ENCODE measurements at regions not wholly inside any gene's neighbourhood (a gene's known extent, or its start where the extent isn't known, plus 50 kb on each side); places are given as distances from the start of the nearest gene placed in this dataset.

DNA sequence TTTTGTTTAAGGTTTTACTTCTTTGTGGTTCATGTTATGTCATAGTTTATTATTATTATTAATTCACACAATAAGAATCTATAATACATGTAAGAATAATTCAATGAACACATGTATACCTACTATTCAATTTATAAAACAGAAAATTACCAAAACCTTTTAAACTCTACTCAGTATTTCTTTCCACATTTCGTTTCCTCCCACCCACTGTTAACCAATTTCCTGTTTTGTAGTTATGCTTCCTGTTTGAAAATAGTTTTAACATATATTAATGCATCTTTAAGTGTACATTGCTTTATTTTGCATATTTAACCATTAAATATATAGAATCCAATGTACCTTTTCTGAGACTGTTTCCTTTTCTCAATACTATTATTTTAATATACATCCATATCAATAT, 397.9 kb upstream of the SPTLC3 start:
- no peak for DNase-seq (ENCODE audit: low read depth in 1 of 2, low spot score in 2 of 2)
- no peak overlapping the region for H3K27ac ChIP-seq (ENCODE audit: low read depth, low read length)
- H3K27me3 ChIP-seq (replicated peaks in 1 of 4; ENCODE audit: control insufficient read depth in 3 of 4, extremely low read depth in 1 of 4, insufficient read depth in 3 of 4, low read length in 3 of 4): no peaks in the 10 kb centered on the region
- no peak overlapping the region for H3K9ac ChIP-seq (replicated peaks in 1 of 4; ENCODE audit: extremely low read depth in 1 of 4, low read depth in 3 of 4, low read length in 3 of 4)
- H3K36me3 ChIP-seq (ENCODE audit: control insufficient read depth in 2 of 4, insufficient read depth in 4 of 4, low read length in 3 of 4): no peaks in the 10 kb centered on the region
- H2AK5ac ChIP-seq (ENCODE audit: low read depth, low read length): no peak overlapping the region
- ChIA-PET POLR2A (ENCODE audit: partially characterized antibody) (no interaction called here), CTCF (ENCODE audit: partially characterized antibody) (no interaction called here)
- no peak overlapping the region for H3K4ac ChIP-seq (replicated peaks; ENCODE audit: insufficient read length, low read depth, low read length)
- no peak overlapping the region for H2BK20ac ChIP-seq (ENCODE audit: low read length)
- no peaks in the 10 kb centered on the region for H3K79me2 ChIP-seq (ENCODE audit: control insufficient read depth in 1 of 2, insufficient read depth in 2 of 2, low read length in 2 of 2)
- H4K91ac ChIP-seq (replicated peaks; ENCODE audit: insufficient read length, low read length): no peak overlapping the region
- H4K5ac ChIP-seq (ENCODE audit: insufficient read length, low read depth, low read length): no peak overlapping the region
- H4K20me1 ChIP-seq (replicated peaks in 1 of 2; ENCODE audit: control insufficient read depth in 1 of 2, insufficient read depth in 2 of 2, low read length in 2 of 2): no peaks in the 10 kb centered on the region
- no peak overlapping the region for H3K18ac ChIP-seq (ENCODE audit: extremely low read depth, low read length)
- no peaks in the 10 kb centered on the region for H3K4me1 ChIP-seq (replicated peaks in 1 of 4; ENCODE audit: control insufficient read depth in 3 of 4, insufficient read depth in 4 of 4, low read length in 3 of 4)
- no peak overlapping the region for H2BK15ac ChIP-seq (ENCODE audit: low read length)
- H3K14ac ChIP-seq (ENCODE audit: insufficient read length): no peak overlapping the region
- FAIRE-seq: no peak
- no peak overlapping the region for H3K4me3 ChIP-seq (ENCODE audit: extremely low read depth in 1 of 4, insufficient read depth in 2 of 4, low read depth in 3 of 4, low read length in 4 of 4)
- H3K23me2 ChIP-seq (ENCODE audit: low read depth, low read length): no peaks in the 10 kb centered on the region
- WGBS, 2 experiments (ENCODE audit: extremely low coverage in 1 of 2, insufficient coverage in 1 of 2, insufficient read length in 1 of 2, insufficient replicate concordance in 2 of 2, low coverage in 1 of 2, low lambda C conversion rate in 2 of 2, missing lambda C conversion rate in 1 of 2): 89 to 100% methylated on average over 1 of the region's 1 CpG
- no peak overlapping the region for H3K4me2 ChIP-seq (ENCODE audit: insufficient read depth in 1 of 2, low read depth in 2 of 2, low read length in 2 of 2)
- no peaks in the 10 kb centered on the region for H3K79me1 ChIP-seq (ENCODE audit: low read depth, low read length)
- H2AFZ ChIP-seq (ENCODE audit: low read length): no peak overlapping the region
- no peak overlapping the region for H3K56ac ChIP-seq (replicated peaks; ENCODE audit: insufficient read length, low read depth, low read length)
- H2BK120ac ChIP-seq (replicated peaks; ENCODE audit: low read depth, low read length): no peak overlapping the region
- no peak overlapping the region for H3K23ac ChIP-seq (ENCODE audit: insufficient read length)
- H2BK12ac ChIP-seq (ENCODE audit: low read depth, low read length): no peak overlapping the region
- H2BK5ac ChIP-seq (ENCODE audit: low read depth, low read length): no peak overlapping the region
- no peak overlapping the region for H4K8ac ChIP-seq (ENCODE audit: extremely low read depth, insufficient read depth, low read length)
- no peaks in the 10 kb centered on the region for H3K9me3 ChIP-seq (ENCODE audit: insufficient read depth in 2 of 2, low read depth in 1 of 2, low read length in 1 of 2)
- TF ChIP-seq SP2 (IDR thresholded peaks at IDR 0.05; ENCODE audit: low read length) (no peak), EP300 (IDR thresholded peaks at IDR 0.05; ENCODE audit: borderline replicate concordance in 1 of 2, low read depth in 2 of 2, low read length in 2 of 2) (no peak), SIX5 (IDR thresholded peaks at IDR 0.05; ENCODE audit: low read depth, low read length) (no peak), KDM5A (IDR thresholded peaks at IDR 0.05; ENCODE audit: low read length) (no peak), ZNF274 (IDR thresholded peaks at IDR 0.05; ENCODE audit: borderline replicate concordance, extremely low read depth, low read length) (no peak), CEBPB (IDR thresholded peaks at IDR 0.05; ENCODE audit: low read depth, low read length) (no peak), TAF7 (optimal IDR thresholded peaks at IDR 0.05; ENCODE audit: borderline replicate concordance, low read depth, low read length) (no peak), RXRA (IDR thresholded peaks at IDR 0.05; ENCODE audit: insufficient read depth, low read depth, low read length) (no peak), PHF8 (conservative IDR thresholded peaks at IDR 0.05; ENCODE audit: low read depth, low read length) (no peak), POLR2A (IDR thresholded peaks at IDR 0.05; ENCODE audit: control extremely low read depth in 1 of 2, low read depth in 2 of 2, low read length in 2 of 2) (no peak), EZH2 (IDR thresholded peaks at IDR 0.05; ENCODE audit: low read depth, low read length, severe bottlenecking) (no peak), KDM4A (IDR thresholded peaks at IDR 0.05; ENCODE audit: low read depth, low read length, severe bottlenecking) (no peak), POU5F1 (IDR thresholded peaks at IDR 0.05; ENCODE audit: low read depth, low read length) (no peak)
- TF ChIP-seq, protein P1, sequence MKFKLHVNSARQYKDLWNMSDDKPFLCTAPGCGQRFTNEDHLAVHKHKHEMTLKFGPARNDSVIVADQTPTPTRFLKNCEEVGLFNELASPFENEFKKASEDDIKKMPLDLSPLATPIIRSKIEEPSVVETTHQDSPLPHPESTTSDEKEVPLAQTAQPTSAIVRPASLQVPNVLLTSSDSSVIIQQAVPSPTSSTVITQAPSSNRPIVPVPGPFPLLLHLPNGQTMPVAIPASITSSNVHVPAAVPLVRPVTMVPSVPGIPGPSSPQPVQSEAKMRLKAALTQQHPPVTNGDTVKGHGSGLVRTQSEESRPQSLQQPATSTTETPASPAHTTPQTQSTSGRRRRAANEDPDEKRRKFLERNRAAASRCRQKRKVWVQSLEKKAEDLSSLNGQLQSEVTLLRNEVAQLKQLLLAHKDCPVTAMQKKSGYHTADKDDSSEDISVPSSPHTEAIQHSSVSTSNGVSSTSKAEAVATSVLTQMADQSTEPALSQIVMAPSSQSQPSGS (IDR thresholded peaks at IDR 0.05; ENCODE audit: low read length): no peak

Measured in H1 (cell line).